IMR-90 (cell line): ENCODE measurements at regions not wholly inside any gene's neighbourhood (a gene's known extent, or its start where the extent isn't known, plus 50 kb on each side); places are given as distances from the start of the nearest gene placed in this dataset.

Experiments used
- BHLHE40 ChIP-seq: fragments of 150-350 bp; IDR thresholded peaks from 2 replicates; pipeline ENCODE4 v1.6.1; 2016; ENCODE audit warnings: mild to moderate bottlenecking, low read depth, low read length
- CEBPB ChIP-seq: IDR thresholded peaks from 2 replicates; pipeline ENCODE4 v1.6.1; 2012; ENCODE audit warnings: low read depth, low read length, improper control_type of control experiment
- CTCF ChIP-seq: conservative IDR thresholded peaks from 2 replicates; pipeline ENCODE4 v1.5.1; 2012; ENCODE audit warnings: mild to moderate bottlenecking, low read depth, low read length, improper control_type of control experiment
- FOS ChIP-seq: fragments of 150-350 bp; IDR thresholded peaks from 2 replicates; pipeline ENCODE4 v1.6.1; 2016; ENCODE audit warnings: low read depth, low read length
- MAZ ChIP-seq: IDR thresholded peaks from 2 replicates; pipeline ENCODE4 v1.6.1; 2012; ENCODE audit warnings: low read depth, mild to moderate bottlenecking, low read length, improper control_type of control experiment, moderate library complexity, borderline replicate concordance
- MXI1 ChIP-seq: IDR thresholded peaks from 2 replicates; pipeline ENCODE4 v1.6.1; 2012; ENCODE audit warnings: low read depth, mild to moderate bottlenecking, low read length, moderate library complexity, borderline replicate concordance
- NFE2L2 ChIP-seq: fragments of 150-350 bp; IDR thresholded peaks from 2 replicates; pipeline ENCODE4 v1.6.1; 2016; ENCODE audit warnings: low read depth, mild to moderate bottlenecking, low read length
- POLR2A ChIP-seq: IDR thresholded peaks from 2 replicates; pipeline ENCODE4 v1.6.1; 2012; ENCODE audit warnings: mild to moderate bottlenecking, low read depth, low read length
- RAD21 ChIP-seq: IDR thresholded peaks from 2 replicates; pipeline ENCODE4 v1.6.1; 2012; ENCODE audit warnings: low read length, improper control_type of control experiment
- RFX5 ChIP-seq: IDR thresholded peaks from 2 replicates; pipeline ENCODE4 v1.8.0; 2012; ENCODE audit warnings: low read depth, mild to moderate bottlenecking, low read length, moderate library complexity
- TF ChIP-seq, protein P1 (sequence below): fragments of 150-350 bp; IDR thresholded peaks from 2 replicates; pipeline ENCODE4 v1.6.1; 2017; ENCODE audit warnings: mild to moderate bottlenecking, antibody characterized with exemption, low read length, low read depth
- TF ChIP-seq, protein P2 (sequence below): fragments of 150-350 bp; IDR thresholded peaks from 2 replicates; pipeline ENCODE4 v1.6.1; 2016; ENCODE audit warnings: low read depth, mild to moderate bottlenecking, low read length, moderate library complexity, borderline replicate concordance

GRCh38 chr5:8570528-8570927, 701.6 kb downstream of the MTRR start:
- TF ChIP-seq POLR2A (no peak), CTCF (no peak), MXI1 (no peak), CEBPB (no peak), RAD21 (no peak), RFX5 (no peak), MAZ (no peak), BHLHE40 (no peak), FOS (no peak), NFE2L2 (no peak)
- TF ChIP-seq, protein P1, sequence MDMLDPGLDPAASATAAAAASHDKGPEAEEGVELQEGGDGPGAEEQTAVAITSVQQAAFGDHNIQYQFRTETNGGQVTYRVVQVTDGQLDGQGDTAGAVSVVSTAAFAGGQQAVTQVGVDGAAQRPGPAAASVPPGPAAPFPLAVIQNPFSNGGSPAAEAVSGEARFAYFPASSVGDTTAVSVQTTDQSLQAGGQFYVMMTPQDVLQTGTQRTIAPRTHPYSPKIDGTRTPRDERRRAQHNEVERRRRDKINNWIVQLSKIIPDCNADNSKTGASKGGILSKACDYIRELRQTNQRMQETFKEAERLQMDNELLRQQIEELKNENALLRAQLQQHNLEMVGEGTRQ: no peak
- TF ChIP-seq, protein P2, sequence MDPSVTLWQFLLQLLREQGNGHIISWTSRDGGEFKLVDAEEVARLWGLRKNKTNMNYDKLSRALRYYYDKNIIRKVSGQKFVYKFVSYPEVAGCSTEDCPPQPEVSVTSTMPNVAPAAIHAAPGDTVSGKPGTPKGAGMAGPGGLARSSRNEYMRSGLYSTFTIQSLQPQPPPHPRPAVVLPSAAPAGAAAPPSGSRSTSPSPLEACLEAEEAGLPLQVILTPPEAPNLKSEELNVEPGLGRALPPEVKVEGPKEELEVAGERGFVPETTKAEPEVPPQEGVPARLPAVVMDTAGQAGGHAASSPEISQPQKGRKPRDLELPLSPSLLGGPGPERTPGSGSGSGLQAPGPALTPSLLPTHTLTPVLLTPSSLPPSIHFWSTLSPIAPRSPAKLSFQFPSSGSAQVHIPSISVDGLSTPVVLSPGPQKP: no peak
